Skeletal muscle satellite cell (primary cell): ENCODE measurements at regions not wholly inside any gene's neighbourhood (a gene's known extent, or its start where the extent isn't known, plus 50 kb on each side); places are given as distances from the start of the nearest gene placed in this dataset.
"Not testable (repeated sequence)": the region's sequence is repeated elsewhere in the genome, so short reads cannot be mapped to it uniquely, and the experiment has no call there.

Experiments
- H3K27me3 ChIP-seq: 2 replicates; pipeline ENCODE4 v1.7.0; 2013; ENCODE audit warnings: low read length; ENCODE audit not compliant: control insufficient read depth, insufficient read depth
- H3K36me3 ChIP-seq: 2 replicates; pipeline ENCODE4 v1.7.0; 2013; ENCODE audit warnings: mild to moderate bottlenecking, control low read depth, low read length; ENCODE audit not compliant: insufficient read depth
- H3K4me1 ChIP-seq: 2 replicates; pipeline ENCODE4 v1.7.0; 2013; ENCODE audit warnings: low read length; ENCODE audit not compliant: control insufficient read depth, insufficient read depth
- H3K4me2 ChIP-seq: 2 replicates; pipeline ENCODE4 v1.7.0; 2013; ENCODE audit warnings: mild to moderate bottlenecking, low read length
- H3K4me3 ChIP-seq: 2 replicates; pipeline ENCODE4 v1.7.0; 2013; ENCODE audit warnings: low read length
- H3K9ac ChIP-seq: 2 replicates; pipeline ENCODE4 v1.7.0; 2013; ENCODE audit warnings: mild to moderate bottlenecking, low read depth, low read length, moderate library complexity
- H3K9me3 ChIP-seq: replicated peaks from 2 replicates; pipeline ENCODE4 v1.7.0; 2013; ENCODE audit warnings: mild to moderate bottlenecking, control low read depth, low read length

DNA sequence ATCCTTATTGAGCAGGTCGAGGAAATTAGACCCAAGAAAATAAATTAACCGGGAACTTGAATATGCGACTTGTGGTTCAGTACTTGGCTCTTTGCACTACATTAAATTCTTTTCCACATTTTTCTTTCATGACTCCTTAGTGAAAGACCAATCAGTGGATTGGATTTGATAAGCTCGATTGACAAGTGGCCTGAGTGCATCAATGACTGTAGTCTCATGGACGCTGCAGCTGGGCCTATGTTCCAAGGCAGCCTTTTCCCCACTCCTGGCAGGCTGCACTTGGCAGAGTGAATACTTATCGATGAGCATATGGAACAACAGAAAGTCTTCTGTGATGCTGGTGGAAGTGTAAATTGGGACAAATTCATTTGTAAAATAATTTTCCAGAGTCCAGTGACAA is 210.8 kb upstream of the EXOC2 start:
- H3K4me2 ChIP-seq = no peak overlapping the region
- no peak overlapping the region for H3K9ac ChIP-seq
- H3K9me3 ChIP-seq = no peaks in the 10 kb centered on the region
- H3K4me3 ChIP-seq = no peak overlapping the region
- H3K4me1 ChIP-seq = no peaks in the 10 kb centered on the region
- H3K36me3 ChIP-seq = no peaks in the 10 kb centered on the region
- no peaks in the 10 kb centered on the region for H3K27me3 ChIP-seq

DNA sequence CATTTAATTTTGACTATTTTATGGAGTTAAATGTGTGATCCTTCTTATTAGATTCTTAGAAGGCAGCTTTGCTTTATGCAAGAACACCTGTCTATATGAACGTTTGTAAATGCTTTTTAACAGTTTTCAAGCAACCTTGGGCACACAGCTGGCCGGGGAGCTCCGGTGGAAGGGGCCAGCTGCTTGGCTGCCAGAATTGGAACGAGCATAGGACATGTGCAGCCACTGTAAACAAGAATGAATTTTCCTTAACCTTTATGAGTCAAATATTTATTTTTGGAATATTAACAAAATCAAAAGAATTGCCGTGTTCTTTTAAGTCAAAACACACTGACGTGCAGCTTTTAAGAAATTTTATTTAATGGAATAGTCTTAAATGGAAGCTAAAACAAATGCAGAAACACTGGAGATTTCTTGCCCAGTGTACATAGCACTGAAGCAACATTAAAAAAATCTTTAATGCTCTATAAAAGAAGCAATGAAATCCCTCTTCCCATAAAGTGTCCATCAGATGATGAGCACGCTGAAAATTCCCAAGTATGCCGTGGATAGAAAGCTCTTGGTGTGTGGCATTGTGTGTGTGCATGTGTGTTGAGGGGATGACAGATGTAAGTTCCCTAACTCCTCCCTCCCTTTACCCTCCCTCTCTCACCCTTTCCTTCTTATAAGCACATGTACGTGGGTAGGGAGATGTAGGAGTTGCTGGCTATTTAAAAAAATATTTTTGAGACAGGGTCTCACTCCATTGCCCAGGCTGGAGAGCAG is 208.9 kb upstream of the EXOC2 start:
- Histone ChIP-seq H3K4me2 (no peak overlapping the region), H3K27me3 (no peaks in the 10 kb centered on the region), H3K4me1 (no peaks in the 10 kb centered on the region), H3K4me3 (no peak overlapping the region), H3K9me3 (no peaks in the 10 kb centered on the region), H3K36me3 (no peaks in the 10 kb centered on the region), H3K9ac (no peak overlapping the region)

DNA sequence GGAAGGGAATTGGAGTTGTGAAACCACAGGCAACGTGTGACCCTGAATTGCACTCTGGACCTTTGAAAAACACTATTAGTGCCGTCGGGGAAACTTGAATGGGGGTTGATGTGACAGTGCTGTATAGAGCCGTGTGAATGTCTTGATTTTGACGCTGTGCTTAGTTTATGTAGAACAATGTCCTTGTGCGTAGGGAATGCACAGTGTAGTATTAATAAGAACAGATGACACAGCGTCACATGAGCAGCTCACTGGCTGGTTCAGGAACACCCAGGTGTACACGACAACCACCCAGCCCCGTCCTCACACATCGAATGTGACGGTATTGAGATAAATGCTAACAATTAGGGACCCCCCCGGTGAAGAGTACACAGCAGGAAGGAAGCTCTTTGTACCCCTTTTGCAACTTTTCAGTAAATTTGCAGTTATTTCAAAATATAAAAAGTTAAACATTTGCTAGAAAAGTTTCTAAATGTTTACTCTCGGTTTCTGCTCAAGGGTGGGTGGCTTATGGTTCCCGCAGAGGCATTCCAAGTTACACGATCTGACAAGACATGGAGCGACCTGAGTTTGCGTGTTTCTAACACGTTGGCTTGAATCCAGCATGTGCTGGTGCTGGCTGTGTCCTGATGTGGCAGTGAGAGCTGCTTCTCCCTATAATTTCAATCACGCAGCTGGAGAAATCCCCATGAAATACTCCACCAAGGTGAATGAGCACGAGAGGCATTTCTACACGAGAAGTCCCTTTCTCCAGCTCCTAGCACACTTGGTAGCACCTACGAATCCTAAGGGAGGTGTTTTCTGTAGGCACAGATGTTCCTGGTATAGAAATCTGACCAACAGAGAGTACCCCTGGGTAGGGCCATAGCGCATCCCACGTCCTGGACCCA is 208.0 kb upstream of the EXOC2 start:
- Histone ChIP-seq H3K4me2 (no peak overlapping the region), H3K36me3 (no peaks in the 10 kb centered on the region), H3K9me3 (no peaks in the 10 kb centered on the region), H3K4me3 (no peak overlapping the region), H3K4me1 (no peaks in the 10 kb centered on the region), H3K9ac (no peak overlapping the region), H3K27me3 (no peaks in the 10 kb centered on the region)

DNA sequence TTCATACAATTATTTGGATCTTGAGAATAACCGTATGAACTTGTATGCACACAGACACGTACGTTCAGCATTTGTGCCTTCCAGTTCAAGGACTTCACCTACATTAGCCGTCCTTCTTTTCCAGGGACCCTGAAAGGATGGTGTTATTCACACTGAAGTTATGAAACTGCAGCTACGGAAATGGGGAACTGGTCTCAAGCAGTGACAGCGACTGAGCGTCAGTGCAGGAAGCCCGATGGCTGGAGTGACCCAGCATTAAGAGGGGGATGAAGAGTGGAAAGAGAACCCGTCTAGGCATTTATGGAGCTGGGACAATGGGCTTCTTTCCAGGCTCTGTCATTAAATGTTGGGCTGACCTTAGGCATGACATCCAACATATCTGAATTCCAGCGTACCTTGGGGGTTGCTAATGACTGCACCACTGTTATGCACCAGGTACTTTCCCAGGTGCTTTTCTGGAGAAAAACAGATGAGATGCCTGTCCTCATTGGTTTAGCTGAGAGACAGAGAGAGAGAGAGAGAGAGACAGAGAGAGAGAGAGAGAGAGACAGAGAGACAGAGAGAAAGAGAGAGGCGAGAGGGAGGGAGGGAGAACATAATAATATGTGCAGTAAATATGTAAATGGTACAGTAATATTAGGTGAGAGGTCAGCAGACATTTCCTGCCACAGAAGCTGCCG is 204.7 kb upstream of the EXOC2 start:
- Histone ChIP-seq H3K9ac (no peak overlapping the region), H3K4me2 (no peak overlapping the region), H3K36me3 (no peaks in the 10 kb centered on the region), H3K4me3 (no peak overlapping the region), H3K27me3 (no peaks in the 10 kb centered on the region), H3K9me3 (no peaks in the 10 kb centered on the region), H3K4me1 (no peaks in the 10 kb centered on the region)

DNA sequence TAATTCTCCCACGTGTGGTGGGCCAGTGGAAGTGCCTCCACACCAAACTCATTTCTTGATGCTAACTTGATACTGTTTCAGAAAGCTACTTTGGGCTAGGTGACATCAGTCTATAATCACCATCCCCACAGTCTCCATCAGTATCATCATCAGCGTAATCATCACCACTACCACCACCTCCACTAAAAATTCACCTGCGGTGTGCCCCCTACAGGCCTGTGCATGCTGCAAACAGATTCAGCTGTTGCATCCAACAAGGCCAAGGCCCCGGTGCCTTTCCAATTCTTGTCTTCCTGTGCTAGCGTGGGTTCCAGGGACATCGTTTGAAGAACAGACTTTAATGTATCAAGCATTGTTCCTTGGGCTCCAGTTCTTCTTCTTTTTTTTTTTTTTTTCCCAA is 201.3 kb upstream of the EXOC2 start:
- H3K4me2 ChIP-seq = no peak overlapping the region
- no peaks in the 10 kb centered on the region for H3K36me3 ChIP-seq
- no peak overlapping the region for H3K4me3 ChIP-seq
- no peaks in the 10 kb centered on the region for H3K27me3 ChIP-seq
- H3K4me1 ChIP-seq = no peaks in the 10 kb centered on the region
- no peaks in the 10 kb centered on the region for H3K9me3 ChIP-seq
- no peak overlapping the region for H3K9ac ChIP-seq

DNA sequence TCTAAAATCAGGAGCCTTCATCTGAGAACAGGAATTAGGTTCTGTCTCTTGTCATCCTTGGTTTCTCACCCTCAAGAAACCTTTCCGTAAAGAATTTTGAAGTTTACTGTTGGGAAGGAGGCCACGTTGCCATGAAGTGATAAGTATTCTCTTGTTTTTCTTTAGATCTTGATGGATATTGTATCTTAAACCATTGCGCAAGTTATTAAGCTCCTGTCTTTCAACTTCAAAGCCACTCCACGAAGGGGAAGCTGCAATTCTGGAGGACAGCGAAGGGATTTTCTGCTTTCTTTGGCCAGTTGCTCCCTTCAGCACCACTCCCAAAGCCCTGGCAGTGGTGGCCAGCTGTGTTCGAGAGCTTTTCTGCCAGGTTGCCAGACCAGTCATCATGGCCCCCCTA is 198.1 kb upstream of the EXOC2 start:
- no peaks in the 10 kb centered on the region for H3K9me3 ChIP-seq
- H3K9ac ChIP-seq = no peak overlapping the region
- no peak overlapping the region for H3K4me2 ChIP-seq
- no peaks in the 10 kb centered on the region for H3K4me1 ChIP-seq
- H3K36me3 ChIP-seq = no peaks in the 10 kb centered on the region
- H3K27me3 ChIP-seq = no peaks in the 10 kb centered on the region
- no peak overlapping the region for H3K4me3 ChIP-seq

DNA sequence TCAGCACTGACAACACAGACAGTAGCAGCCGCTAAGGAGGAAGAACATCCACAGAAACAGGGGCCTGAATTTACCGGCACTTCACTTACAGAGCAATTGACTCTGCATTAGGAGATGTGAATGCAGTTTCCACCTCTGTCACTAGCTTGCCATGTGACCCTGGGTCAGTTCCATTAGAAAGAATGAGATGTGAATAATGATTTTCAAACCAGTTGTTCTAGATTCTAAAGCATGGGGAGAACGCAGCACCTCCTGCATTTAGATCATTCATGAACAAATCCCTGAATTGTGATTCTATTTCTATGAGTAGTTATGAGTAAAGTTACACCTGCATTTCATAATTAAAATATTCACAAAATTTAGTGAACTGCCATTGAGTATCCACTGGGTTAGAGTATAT is 197.3 kb upstream of the EXOC2 start:
- H3K36me3 ChIP-seq = no peaks in the 10 kb centered on the region
- H3K27me3 ChIP-seq = no peaks in the 10 kb centered on the region

DNA sequence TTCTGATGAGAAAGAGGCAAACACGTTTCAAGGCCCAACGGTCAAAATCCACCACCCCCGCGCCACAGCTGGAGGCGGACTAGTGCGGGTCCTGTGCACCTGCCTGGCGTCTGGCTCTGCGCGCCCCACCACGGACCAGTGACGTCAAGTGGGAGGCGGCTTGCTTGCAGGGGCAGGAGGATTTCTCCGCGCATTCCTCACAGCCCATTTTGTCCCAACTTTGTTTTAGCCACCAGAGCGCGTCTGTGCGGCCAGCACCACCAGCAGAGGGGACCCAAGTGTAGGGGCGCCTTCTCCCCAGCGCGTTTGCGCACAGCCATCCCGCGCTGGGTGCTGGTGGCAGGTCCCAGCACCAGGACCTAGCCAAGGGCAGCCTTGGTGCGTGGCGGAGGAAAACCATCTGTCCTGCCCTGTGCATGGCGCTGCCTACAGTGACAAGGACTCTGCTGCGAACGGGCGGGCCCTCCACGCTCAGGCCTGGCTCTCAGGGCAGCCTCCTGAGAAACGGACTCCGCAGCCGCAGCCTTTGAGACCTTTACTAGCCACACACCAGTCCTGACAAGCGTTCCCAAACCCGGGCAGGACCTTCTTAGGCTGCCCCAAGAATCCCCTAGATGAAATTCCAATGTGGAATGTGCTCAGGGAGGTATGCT is 194.8 kb upstream of the EXOC2 start:
- no peaks in the 10 kb centered on the region for H3K27me3 ChIP-seq
- no peaks in the 10 kb centered on the region for H3K9me3 ChIP-seq
- no peak overlapping the region for H3K4me2 ChIP-seq
- no peak overlapping the region for H3K9ac ChIP-seq
- no peaks in the 10 kb centered on the region for H3K36me3 ChIP-seq
- H3K4me3 ChIP-seq = no peak overlapping the region
- no peaks in the 10 kb centered on the region for H3K4me1 ChIP-seq

More for the DNA sequence above, 197.3 kb upstream of the EXOC2 start:
- Histone ChIP-seq H3K9me3 (no peaks in the 10 kb centered on the region), H3K4me1 (no peaks in the 10 kb centered on the region), H3K4me3 (no peak overlapping the region), H3K4me2 (no peak overlapping the region), H3K9ac (no peak overlapping the region)

DNA sequence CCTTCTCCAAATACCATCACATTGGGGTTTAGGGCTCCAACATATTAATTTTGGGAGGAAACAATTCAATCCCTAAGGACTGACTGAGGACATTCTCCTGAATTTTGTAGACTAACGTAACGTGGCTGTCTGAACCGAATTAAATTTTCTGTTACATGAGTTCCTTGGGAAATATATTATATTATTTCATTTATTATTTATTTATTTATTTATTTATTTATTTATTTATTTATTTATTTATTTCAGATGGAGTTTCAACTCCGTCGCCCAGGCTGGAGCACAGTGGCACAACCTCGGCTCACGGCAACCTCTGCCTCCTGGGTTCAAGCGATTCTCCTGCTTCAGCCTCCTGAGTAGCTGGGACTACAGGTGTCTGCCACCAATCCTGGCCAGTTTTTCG is 193.2 kb upstream of the EXOC2 start:
- not testable (repeated sequence) for H3K4me1 ChIP-seq, H3K4me2 ChIP-seq, H3K27me3 ChIP-seq, H3K9me3 ChIP-seq, H3K36me3 ChIP-seq, H3K4me3 ChIP-seq, H3K9ac ChIP-seq

DNA sequence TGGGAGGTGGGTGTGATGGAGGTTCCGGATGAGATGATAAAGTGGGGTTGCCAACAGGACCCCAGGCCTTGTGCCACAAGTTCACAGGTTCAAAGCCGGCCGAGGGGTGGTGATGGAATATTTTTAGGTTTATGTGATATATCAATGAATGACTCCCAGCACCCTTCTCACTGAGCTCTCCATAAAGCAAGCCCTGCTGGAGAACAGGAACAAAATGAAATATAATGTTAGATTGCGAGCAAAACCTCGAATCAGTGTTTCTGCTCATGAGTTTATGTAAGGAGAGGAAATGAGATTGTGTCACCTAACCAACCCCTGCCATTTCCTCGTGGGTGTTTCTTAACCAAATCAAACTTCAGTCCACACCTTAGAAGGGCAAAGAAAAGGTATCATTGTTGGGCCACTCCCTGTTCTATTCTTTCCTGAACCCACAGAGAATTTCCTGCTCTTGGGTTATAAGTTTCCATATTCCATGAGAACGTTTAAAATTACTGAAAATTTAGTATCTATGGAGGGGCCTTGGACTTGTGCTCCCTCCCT is 192.2 kb upstream of the EXOC2 start:
- no peaks in the 10 kb centered on the region for H3K36me3 ChIP-seq
- H3K27me3 ChIP-seq = no peaks in the 10 kb centered on the region
- no peaks in the 10 kb centered on the region for H3K4me1 ChIP-seq
- no peak overlapping the region for H3K4me3 ChIP-seq
- no peaks in the 10 kb centered on the region for H3K9me3 ChIP-seq
- no peak overlapping the region for H3K9ac ChIP-seq
- H3K4me2 ChIP-seq = no peak overlapping the region

DNA sequence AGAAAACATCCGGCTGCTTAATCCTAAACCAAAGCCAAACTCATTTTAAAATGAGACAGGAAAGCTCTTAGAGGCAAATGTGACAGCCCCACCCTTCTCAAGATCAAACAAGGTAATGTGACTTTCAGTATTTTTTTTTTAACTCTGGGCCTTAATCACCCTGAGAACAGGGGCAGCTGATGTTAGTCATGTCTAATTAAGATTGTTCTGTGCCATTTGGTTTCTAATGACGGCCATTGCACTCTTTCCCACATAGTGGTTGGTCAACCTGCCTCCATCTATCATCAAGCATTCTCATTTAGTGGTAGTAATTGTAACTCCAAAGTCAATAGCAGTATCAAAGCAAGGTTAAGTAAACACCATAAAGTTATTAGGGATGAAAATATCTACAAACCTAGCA is 191.6 kb upstream of the EXOC2 start:
- Histone ChIP-seq H3K4me2 (no peak overlapping the region), H3K9me3 (no peaks in the 10 kb centered on the region), H3K9ac (no peak overlapping the region), H3K36me3 (no peaks in the 10 kb centered on the region), H3K4me3 (no peak overlapping the region), H3K27me3 (no peaks in the 10 kb centered on the region), H3K4me1 (no peaks in the 10 kb centered on the region)
